Gastrocnemius medialis (tissue), 4 donors: ENCODE measurements at regions not wholly inside any gene's neighbourhood (a gene's known extent, or its start where the extent isn't known, plus 50 kb on each side); places are given as distances from the start of the nearest gene placed in this dataset.

ENCODE experiments used
- CTCF ChIP-seq, 5 experiments: fragments of 450-650 bp in 3 of 5; fragments of 200-600 bp in 2 of 5; sonication (generic) in 2 of 5; IDR thresholded peaks in 4 of 5; conservative IDR thresholded peaks in 1 of 5; 1 replicate in 4 of 5; 2 replicates in 1 of 5; pipeline ENCODE4 v1.5.1; 2016 to 2019; ENCODE audit warnings: antibody characterized with exemption in 5 of 5, mild to moderate bottlenecking in 3 of 5, moderate library complexity in 3 of 5
- POLR2A ChIP-seq, 2 donors: fragments of 450-650 bp; IDR thresholded peaks; one replicate each; pipeline ENCODE4 v1.6.1; 2017; ENCODE audit warnings: antibody characterized with exemption in 2 of 2, mild to moderate bottlenecking in 2 of 2, moderate library complexity in 2 of 2

GRCh38 chr15:70362886-70363285, 265.2 kb upstream of the TLE3 start:
- TF ChIP-seq CTCF (IDR thresholded peaks at IDR 0.05 in 4 of 5, conservative IDR thresholded peaks at IDR 0.05 in 1 of 5) (peak in 4 of 5 experiments; percentile 33 to 57 (median 54)), POLR2A (IDR thresholded peaks at IDR 0.05) (no peak)
